Erythroblast (primary cell): ENCODE measurements at regions not wholly inside any gene's neighbourhood (a gene's known extent, or its start where the extent isn't known, plus 50 kb on each side); places are given as distances from the start of the nearest gene placed in this dataset.

Experiments used
- GATA1 ChIP-seq: IDR thresholded peaks from 2 replicates; pipeline ENCODE4 v1.6.1; 2011; ENCODE audit warnings: low read depth, mild to moderate bottlenecking, control low read depth, low read length, moderate library complexity
- POLR2A ChIP-seq: IDR thresholded peaks from 2 replicates; pipeline ENCODE4 v1.6.1; 2011; ENCODE audit warnings: mild to moderate bottlenecking, low read length

- TF ChIP-seq POLR2A = no peak
- no peak for TF ChIP-seq GATA1
Observed at GRCh38 chr17:79185671-79186070, 111.0 kb downstream of the ENGASE start.
